ENCODE measurements at regions not wholly inside any gene's neighbourhood (a gene's known extent, or its start where the extent isn't known, plus 50 kb on each side); places are given as distances from the start of the nearest gene placed in this dataset.
"Not testable (repeated sequence)": the region's sequence is repeated elsewhere in the genome, so short reads cannot be mapped to it uniquely, and the experiment has no call there.

- H3K36me3 ChIP-seq (replicated peaks in 1 of 2) = no peaks in the 10 kb centered on the region
- TF ChIP-seq CTCF (IDR thresholded peaks at IDR 0.05) (no peak), POLR2A (IDR thresholded peaks at IDR 0.05) (no peak)
- 85 to 94% (median 90%) methylated on average over 3 of the region's 3 CpGs for WGBS, 4 donors
- intact Hi-C loops (cut with DNase I) = no loop called here
- H3K4me3 ChIP-seq = no peak overlapping the region
- no peaks in the 10 kb centered on the region for H3K9me3 ChIP-seq (replicated peaks in 1 of 3)
- H3K27ac ChIP-seq = no peak overlapping the region
- H3K4me1 ChIP-seq (replicated peaks in 1 of 2) = no peaks in the 10 kb centered on the region
- no peaks in the 10 kb centered on the region for H3K27me3 ChIP-seq
- no peak for DNase-seq
Measured at GRCh38 chr6:27706431-27706830, 205.8 kb downstream of the OR2B2 start.

- Histone ChIP-seq H3K9me3 (replicated peaks in 1 of 3) (no peaks in the 10 kb centered on the region), H3K27me3 (peaks cover 8% of the 10 kb centered on the region), H3K4me3 (no peak overlapping the region), H3K36me3 (replicated peaks in 1 of 2) (no peaks in the 10 kb centered on the region), H3K4me1 (replicated peaks in 1 of 2) (no peaks in the 10 kb centered on the region), H3K27ac (no peak overlapping the region)
- no peak for TF ChIP-seq CTCF (IDR thresholded peaks at IDR 0.05)
- no peak for TF ChIP-seq POLR2A (IDR thresholded peaks at IDR 0.05)
- 82 to 86% (median 83%) methylated on average over 6 of the region's 6 CpGs for WGBS, 4 donors
- no peak for DNase-seq
- intact Hi-C loops (cut with DNase I) = no loop called here
Measured at GRCh38 chr6:27700337-27700736, 211.9 kb downstream of the OR2B2 start.

GRCh38 chr6:27694547-27694874 lies 217.7 kb downstream of the OR2B2 start:
- H3K9me3 ChIP-seq (replicated peaks in 1 of 3) = no peaks in the 10 kb centered on the region
- no peak for DNase-seq
- 39 to 48% (median 41%) methylated on average over 7 of the region's 7 CpGs for WGBS, 4 donors
- peak overlapping the region in 1 of 4 donors; percentile 36 for H3K4me3 ChIP-seq
- H3K27ac ChIP-seq = no peak overlapping the region
- intact Hi-C loops (cut with DNase I) = no loop called here
- no peaks in the 10 kb centered on the region for H3K4me1 ChIP-seq (replicated peaks in 1 of 2)
- no peaks in the 10 kb centered on the region for H3K36me3 ChIP-seq (replicated peaks in 1 of 2)
- TF ChIP-seq POLR2A (IDR thresholded peaks at IDR 0.05) (no peak), CTCF (IDR thresholded peaks at IDR 0.05) (no peak)
- peaks cover 14% of the 10 kb centered on the region for H3K27me3 ChIP-seq

- Histone ChIP-seq H3K4me3 (peak overlapping the region in 1 of 4 donors; percentile 36), H3K36me3 (replicated peaks in 1 of 2) (no peaks in the 10 kb centered on the region), H3K27me3 (peaks cover 14% of the 10 kb centered on the region), H3K4me1 (replicated peaks in 1 of 2) (no peaks in the 10 kb centered on the region), H3K9me3 (replicated peaks in 1 of 3) (no peaks in the 10 kb centered on the region), H3K27ac (no peak overlapping the region)
- DNase-seq = no peak
- TF ChIP-seq POLR2A (IDR thresholded peaks at IDR 0.05) (no peak), CTCF (IDR thresholded peaks at IDR 0.05) (no peak)
- intact Hi-C loops (cut with DNase I) = no loop called here
- whole genome bisulfite sequencing, 4 donors = 1 to 2% (median 2%) methylated on average over 23 to 34 of the region's 34 CpGs
Measured at GRCh38 chr6:27693766-27694546, 218.2 kb downstream of the OR2B2 start.

GRCh38 chr6:27692133-27692532 lies 219.2 kb upstream of the ZNF184 start:
- H3K4me3 ChIP-seq; intact Hi-C loops (cut with DNase I); H3K36me3 ChIP-seq (replicated peaks in 1 of 2); H3K27ac ChIP-seq; H3K4me1 ChIP-seq (replicated peaks in 1 of 2); DNase-seq; H3K9me3 ChIP-seq (replicated peaks in 1 of 3): not testable (repeated sequence)
- 88 to 94% (median 93%) methylated on average over 10 of the region's 10 CpGs for WGBS, 4 donors
- H3K27me3 ChIP-seq = peaks cover 14% of the 10 kb centered on the region

Data from adrenal gland (tissue), 9 donors.